Skeletal muscle cell (primary cell): ENCODE measurements at regions not wholly inside any gene's neighbourhood (a gene's known extent, or its start where the extent isn't known, plus 50 kb on each side); places are given as distances from the start of the nearest gene placed in this dataset.
A peak's percentile ranks its signal among the peaks of the same experiment; 100 is the strongest.
"Not testable (repeated sequence)": the region's sequence is repeated elsewhere in the genome, so short reads cannot be mapped to it uniquely, and the experiment has no call there.

ENCODE experiments used
- DNase-seq: peaks from one replicate; pipeline ENCODE4 v3.0.0-alpha.2; 2010; ENCODE audit warnings: low read depth
- H3K4me3 ChIP-seq: 2 replicates; pipeline ENCODE4 v1.5.1; 2011; ENCODE audit warnings: low read depth, mild to moderate bottlenecking, control low read depth, low read length, moderate library complexity

- no peak overlapping the region for H3K4me3 ChIP-seq
- peak; percentile 50 for DNase-seq
Measured at GRCh38 chr6:168956884-168957730, 296.5 kb downstream of the THBS2 start.

GRCh38 chr6:168956141-168956838 is 297.4 kb downstream of the THBS2 start:
- no peak overlapping the region for H3K4me3 ChIP-seq
- no peak for DNase-seq

- no peak for DNase-seq
- H3K4me3 ChIP-seq: no peak overlapping the region
Measured at GRCh38 chr6:168953461-168953860, 300.2 kb downstream of the THBS2 start.

GRCh38 chr6:168951217-168951616 is 302.4 kb downstream of the THBS2 start:
- H3K4me3 ChIP-seq: no peak overlapping the region
- no peak for DNase-seq

- no peak overlapping the region for H3K4me3 ChIP-seq
- DNase-seq: no peak
Measured at GRCh38 chr6:168950858-168951214, 302.8 kb downstream of the THBS2 start.

GRCh38 chr6:168949981-168950857 is 303.4 kb downstream of the THBS2 start:
- no peak overlapping the region for H3K4me3 ChIP-seq
- DNase-seq: no peak

GRCh38 chr6:168948990-168949531 is 304.6 kb downstream of the THBS2 start:
- no peak for DNase-seq

GRCh38 chr6:168948002-168948401 is 305.6 kb downstream of the THBS2 start:
- DNase-seq: no peak
- H3K4me3 ChIP-seq: no peak overlapping the region

More at GRCh38 chr6:168948990-168949531, 304.6 kb downstream of the THBS2 start:
- H3K4me3 ChIP-seq: no peak overlapping the region

GRCh38 chr6:168943231-168943905 is 310.3 kb downstream of the THBS2 start:
- DNase-seq: no peak
- H3K4me3 ChIP-seq: no peak overlapping the region

GRCh38 chr6:168942646-168943045 is 311.0 kb downstream of the THBS2 start:
- DNase-seq: no peak
- no peak overlapping the region for H3K4me3 ChIP-seq

- no peak for DNase-seq
- H3K4me3 ChIP-seq: no peak overlapping the region
Measured at GRCh38 chr6:168941036-168941435, 312.6 kb downstream of the THBS2 start.

GRCh38 chr6:168939796-168940195 is 313.9 kb downstream of the THBS2 start:
- H3K4me3 ChIP-seq: no peak overlapping the region
- no peak for DNase-seq

- no peak overlapping the region for H3K4me3 ChIP-seq
- no peak for DNase-seq
Measured at GRCh38 chr6:168939041-168939440, 314.6 kb downstream of the THBS2 start.

- no peak for DNase-seq
- no peak overlapping the region for H3K4me3 ChIP-seq
Measured at GRCh38 chr6:168938546-168938945, 315.1 kb downstream of the THBS2 start.

GRCh38 chr6:168937054-168937453 is 316.6 kb downstream of the THBS2 start:
- no peak overlapping the region for H3K4me3 ChIP-seq
- DNase-seq: no peak

GRCh38 chr6:168935628-168936010 is 318.0 kb downstream of the THBS2 start:
- H3K4me3 ChIP-seq: no peak overlapping the region
- DNase-seq: no peak

GRCh38 chr6:168934660-168935627 is 318.7 kb downstream of the THBS2 start:
- H3K4me3 ChIP-seq: no peak overlapping the region
- DNase-seq: no peak

- not testable (repeated sequence) for DNase-seq
Measured at GRCh38 chr6:168932171-168932570, 321.5 kb downstream of the THBS2 start.

More at GRCh38 chr6:168932171-168932570, 321.5 kb downstream of the THBS2 start:
- not testable (repeated sequence) for H3K4me3 ChIP-seq
